ENCODE measurements at regions not wholly inside any gene's neighbourhood (a gene's known extent, or its start where the extent isn't known, plus 50 kb on each side); places are given as distances from the start of the nearest gene placed in this dataset.

DNA sequence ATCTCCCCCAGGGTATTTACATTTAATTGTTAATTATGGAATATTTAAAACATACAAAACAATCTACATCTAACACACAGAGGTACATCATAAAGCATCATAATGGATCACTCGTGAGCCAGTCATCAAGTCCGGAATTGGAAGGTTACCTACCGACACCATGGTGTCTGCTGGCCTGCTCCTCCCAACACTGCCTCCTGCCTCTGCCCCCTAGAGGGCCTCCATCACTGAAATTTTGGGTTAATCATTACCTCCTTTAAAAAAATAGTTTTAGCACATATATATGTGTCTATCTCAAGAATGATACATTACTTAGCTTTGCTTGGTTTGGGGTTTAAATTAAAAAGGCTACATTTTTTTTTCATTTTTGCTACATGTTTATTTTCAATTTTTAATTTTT lies 114.6 kb upstream of the PDE10A start:
- TF ChIP-seq EZH2 (IDR thresholded peaks at IDR 0.05) (no peak), POLR2AphosphoS5 (IDR thresholded peaks at IDR 0.05; ENCODE audit: borderline replicate concordance, low read depth, low read length) (no peak), FOXP2 (optimal IDR thresholded peaks at IDR 0.05; ENCODE audit: control extremely low read depth, extremely low read length, insufficient read depth) (no peak)

All from SK-N-MC (cell line).